Suprapubic skin (tissue), 4 donors: ENCODE measurements at regions not wholly inside any gene's neighbourhood (a gene's known extent, or its start where the extent isn't known, plus 50 kb on each side); places are given as distances from the start of the nearest gene placed in this dataset.

Experiments
- POLR2A ChIP-seq, 2 donors: fragments of 450-650 bp; IDR thresholded peaks; one replicate each; pipeline ENCODE4 v1.6.1; 2017; ENCODE audit warnings: antibody characterized with exemption in 2 of 2, mild to moderate bottlenecking in 2 of 2, moderate library complexity in 2 of 2
- POLR2AphosphoS5 ChIP-seq, 3 donors: sonication (generic); formaldehyde crosslinking; IDR thresholded peaks; one replicate each; pipeline ENCODE4 v1.6.1; 2017; ENCODE audit warnings: antibody characterized with exemption in 3 of 3
- TF ChIP-seq, protein P1 (sequence below), 2 donors: fragments of 200-600 bp in 1 of 2; fragments of 450-650 bp in 1 of 2; sonication (generic) in 1 of 2; IDR thresholded peaks; one replicate each; pipeline ENCODE4 v1.5.1; 2016 to 2019; ENCODE audit warnings: antibody characterized with exemption in 2 of 2, mild to moderate bottlenecking in 1 of 2, moderate library complexity in 1 of 2

GRCh38 chr1:221576268-221576667 lies 165.6 kb downstream of the DUSP10 start:
- TF ChIP-seq, protein P1, sequence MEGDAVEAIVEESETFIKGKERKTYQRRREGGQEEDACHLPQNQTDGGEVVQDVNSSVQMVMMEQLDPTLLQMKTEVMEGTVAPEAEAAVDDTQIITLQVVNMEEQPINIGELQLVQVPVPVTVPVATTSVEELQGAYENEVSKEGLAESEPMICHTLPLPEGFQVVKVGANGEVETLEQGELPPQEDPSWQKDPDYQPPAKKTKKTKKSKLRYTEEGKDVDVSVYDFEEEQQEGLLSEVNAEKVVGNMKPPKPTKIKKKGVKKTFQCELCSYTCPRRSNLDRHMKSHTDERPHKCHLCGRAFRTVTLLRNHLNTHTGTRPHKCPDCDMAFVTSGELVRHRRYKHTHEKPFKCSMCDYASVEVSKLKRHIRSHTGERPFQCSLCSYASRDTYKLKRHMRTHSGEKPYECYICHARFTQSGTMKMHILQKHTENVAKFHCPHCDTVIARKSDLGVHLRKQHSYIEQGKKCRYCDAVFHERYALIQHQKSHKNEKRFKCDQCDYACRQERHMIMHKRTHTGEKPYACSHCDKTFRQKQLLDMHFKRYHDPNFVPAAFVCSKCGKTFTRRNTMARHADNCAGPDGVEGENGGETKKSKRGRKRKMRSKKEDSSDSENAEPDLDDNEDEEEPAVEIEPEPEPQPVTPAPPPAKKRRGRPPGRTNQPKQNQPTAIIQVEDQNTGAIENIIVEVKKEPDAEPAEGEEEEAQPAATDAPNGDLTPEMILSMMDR (IDR thresholded peaks at IDR 0.05) = no peak
- no peak for TF ChIP-seq POLR2A (IDR thresholded peaks at IDR 0.05)
- TF ChIP-seq POLR2AphosphoS5 (IDR thresholded peaks at IDR 0.05) = no peak
